GM12874 (cell line): ENCODE measurements at regions not wholly inside any gene's neighbourhood (a gene's known extent, or its start where the extent isn't known, plus 50 kb on each side); places are given as distances from the start of the nearest gene placed in this dataset.

Experiments
- CTCF ChIP-seq: IDR thresholded peaks from 2 replicates; pipeline ENCODE4 v1.5.1; 2011; ENCODE audit warnings: low read depth, mild to moderate bottlenecking, control low read depth, low read length, moderate library complexity; ENCODE audit not compliant: insufficient read depth

DNA sequence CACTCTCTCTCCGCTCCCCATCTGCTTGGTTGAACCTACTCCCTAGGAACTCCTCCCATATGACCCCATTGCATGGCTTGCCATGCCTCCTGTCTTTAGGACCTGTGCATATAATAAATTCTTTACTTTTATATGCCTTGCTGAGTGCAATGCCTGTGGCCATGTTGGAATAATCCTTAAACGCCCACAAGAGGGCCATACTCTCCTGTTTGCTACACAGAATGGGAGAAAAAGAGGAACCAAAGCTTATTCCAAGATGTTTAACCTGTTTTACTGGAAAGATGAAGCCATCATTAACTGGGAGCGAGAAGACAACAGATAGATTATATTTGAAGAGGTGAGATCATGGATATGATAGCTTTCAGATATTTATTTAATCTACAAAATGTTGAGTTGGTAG is 1097.8 kb downstream of the NAALADL2 start:
- TF ChIP-seq CTCF, result no peak

- TF ChIP-seq CTCF, result no peak
Measured at GRCh38 chr3:175951047-175951694, 1092.0 kb downstream of the NAALADL2 start.

GRCh38 chr3:175948041-175948440 is 1088.9 kb downstream of the NAALADL2 start:
- no peak for TF ChIP-seq CTCF

DNA sequence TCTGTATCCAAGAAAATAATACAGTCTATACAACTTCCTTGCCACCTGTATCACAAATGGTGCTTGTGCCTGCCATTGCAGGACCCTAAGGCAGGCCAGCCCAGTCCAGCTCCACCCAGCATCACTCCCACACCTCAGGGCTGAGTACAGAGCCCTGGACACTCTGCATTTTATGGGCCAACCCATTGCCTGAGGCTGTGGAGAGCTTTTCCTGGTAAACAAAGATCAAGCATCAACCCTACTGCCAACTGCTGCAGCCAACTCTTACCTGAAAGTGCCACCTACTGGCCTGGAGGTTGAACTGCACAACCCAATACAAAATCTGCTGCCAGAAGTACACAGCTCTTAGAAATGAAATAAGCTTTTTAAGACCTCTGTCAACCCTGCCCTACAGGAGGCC is 1082.2 kb downstream of the NAALADL2 start:
- peak; percentile 70 for TF ChIP-seq CTCF

DNA sequence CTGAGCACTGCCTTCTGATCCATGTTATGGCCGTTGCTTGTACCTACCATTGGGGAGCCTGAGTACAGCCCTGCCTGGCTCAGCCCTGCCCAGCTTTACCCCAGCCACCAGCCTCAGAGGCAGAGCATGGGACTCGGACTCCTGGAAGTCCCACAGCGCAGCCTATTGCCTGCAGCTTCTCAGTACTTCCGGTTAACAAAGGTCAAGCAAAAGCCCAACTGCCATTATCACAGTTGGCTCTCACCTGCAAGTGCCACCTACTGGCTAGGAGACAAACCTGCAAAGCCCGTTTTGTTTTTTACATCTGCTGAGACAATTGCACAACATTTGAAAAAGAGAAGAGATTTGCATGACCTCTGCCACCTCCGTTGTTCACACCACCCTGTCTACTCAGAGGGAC is 1081.7 kb downstream of the NAALADL2 start:
- peak; percentile 60 for TF ChIP-seq CTCF

- TF ChIP-seq CTCF, result no peak
Measured at GRCh38 chr3:175940243-175940642, 1081.1 kb downstream of the NAALADL2 start.

DNA sequence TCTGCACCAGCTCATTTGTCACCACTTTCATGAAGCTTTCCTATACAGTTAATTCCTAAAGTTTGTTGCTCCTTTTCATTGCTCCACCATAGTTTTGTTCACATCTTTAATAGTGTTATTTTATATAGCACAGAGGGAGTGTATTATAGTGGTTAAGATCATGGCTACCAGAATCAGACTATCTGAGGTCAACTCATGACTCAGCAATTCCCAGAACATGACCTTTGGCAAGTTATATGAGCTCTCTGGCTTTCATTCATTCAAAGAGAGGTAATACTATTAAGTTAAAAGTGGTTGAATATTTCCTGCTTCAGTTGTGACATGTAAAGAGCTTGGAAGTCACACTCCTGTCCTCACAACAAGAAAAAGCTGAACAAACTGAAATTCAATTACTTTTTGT is 1073.5 kb downstream of the NAALADL2 start:
- no peak for TF ChIP-seq CTCF

DNA sequence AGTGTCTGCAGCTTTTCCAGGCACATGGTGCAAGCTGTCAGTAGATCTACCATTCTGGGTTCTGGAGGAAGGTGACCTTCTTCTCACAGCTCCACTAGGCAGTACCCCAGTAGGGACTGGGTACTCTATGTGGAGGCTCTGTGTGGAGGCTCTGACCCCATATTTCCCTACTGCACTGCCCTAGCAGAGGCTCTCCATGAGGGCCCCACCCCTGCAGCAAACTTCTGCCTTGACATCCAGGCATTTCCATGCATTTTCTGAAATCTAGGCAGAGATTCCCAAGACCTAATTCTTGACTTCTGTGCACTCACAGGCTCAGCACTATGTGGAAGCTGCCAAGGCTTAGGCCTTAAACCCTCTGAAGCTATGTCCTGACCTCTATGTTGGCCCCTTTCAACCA is 1060.0 kb downstream of the NAALADL2 start:
- TF ChIP-seq CTCF, result no peak
